EH (cell line): ENCODE measurements at regions not wholly inside any gene's neighbourhood (a gene's known extent, or its start where the extent isn't known, plus 50 kb on each side); places are given as distances from the start of the nearest gene placed in this dataset.

Experiments
- DNase-seq: peaks from one replicate; pipeline ENCODE4 v3.0.0-alpha.2; 2015; ENCODE audit warnings: low read depth

DNA sequence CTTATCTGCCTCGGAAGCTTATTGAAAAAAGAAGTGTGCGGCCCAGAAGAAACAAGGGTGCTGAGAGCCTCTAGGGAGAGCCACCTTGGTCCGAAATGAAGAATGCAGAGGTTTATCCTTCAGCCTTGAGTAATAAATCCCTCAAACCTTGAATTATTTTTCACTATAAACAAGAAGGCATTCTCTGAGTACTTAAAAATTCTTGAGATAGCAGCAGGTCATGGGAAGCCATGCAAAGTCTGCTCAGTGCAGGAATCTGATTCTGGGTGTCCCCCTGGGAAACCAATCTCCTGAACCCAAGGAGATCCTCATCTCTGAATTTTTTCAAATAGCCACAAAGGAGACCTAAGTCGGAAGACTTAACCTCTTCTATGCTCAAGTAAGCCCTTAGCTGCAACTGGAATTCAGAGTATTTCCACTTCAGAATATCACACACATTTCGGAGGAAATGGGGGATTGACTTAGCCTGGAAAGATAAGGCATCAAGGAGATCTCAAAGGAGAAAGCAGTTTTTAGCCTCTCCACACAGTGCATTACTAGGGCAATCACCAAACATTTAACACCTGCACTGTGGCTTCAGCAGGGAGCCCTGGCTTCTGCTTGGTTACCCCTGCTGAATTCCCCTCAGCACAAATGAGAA is 365.0 kb downstream of the ETS1 start:
- DNase-seq, result peak; percentile 35

DNA sequence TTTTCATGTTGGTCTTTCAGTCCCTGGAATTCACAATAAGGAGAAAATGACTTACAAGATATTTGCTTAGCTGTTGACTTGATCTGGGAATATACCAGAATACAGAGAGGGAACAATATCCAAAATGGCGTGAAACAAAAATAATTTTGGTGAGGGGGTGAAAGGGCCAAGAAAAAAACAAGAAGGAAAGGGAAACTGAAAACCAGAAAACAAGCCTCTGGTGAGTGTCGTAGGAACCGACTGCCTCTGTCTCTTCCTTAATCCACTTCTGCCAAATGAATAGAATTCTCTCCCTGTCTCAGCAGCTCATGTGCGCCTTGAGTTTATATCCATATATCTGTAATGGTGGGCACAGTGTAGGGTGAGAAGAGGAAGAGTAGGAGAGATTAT is 367.6 kb downstream of the ETS1 start:
- DNase-seq, result no peak

DNA sequence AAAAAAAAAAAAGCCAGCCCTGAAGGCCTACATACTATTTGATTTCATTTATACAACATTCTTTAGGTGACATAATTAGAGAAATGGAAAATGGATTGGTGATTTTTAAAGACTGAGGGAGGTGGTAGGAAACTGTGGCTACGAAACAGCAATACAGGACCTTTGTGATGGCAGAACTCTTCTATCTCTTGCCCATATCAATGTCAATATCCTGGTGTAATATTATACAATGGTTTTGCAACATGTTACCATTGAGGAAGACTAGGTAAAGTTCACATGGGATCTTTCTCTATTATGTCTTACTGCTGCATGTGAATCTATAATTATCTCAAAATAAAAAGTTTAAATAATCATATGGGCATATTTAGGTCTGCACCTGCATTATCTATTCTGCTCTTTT is 371.2 kb downstream of the ETS1 start:
- DNase-seq, result no peak

DNA sequence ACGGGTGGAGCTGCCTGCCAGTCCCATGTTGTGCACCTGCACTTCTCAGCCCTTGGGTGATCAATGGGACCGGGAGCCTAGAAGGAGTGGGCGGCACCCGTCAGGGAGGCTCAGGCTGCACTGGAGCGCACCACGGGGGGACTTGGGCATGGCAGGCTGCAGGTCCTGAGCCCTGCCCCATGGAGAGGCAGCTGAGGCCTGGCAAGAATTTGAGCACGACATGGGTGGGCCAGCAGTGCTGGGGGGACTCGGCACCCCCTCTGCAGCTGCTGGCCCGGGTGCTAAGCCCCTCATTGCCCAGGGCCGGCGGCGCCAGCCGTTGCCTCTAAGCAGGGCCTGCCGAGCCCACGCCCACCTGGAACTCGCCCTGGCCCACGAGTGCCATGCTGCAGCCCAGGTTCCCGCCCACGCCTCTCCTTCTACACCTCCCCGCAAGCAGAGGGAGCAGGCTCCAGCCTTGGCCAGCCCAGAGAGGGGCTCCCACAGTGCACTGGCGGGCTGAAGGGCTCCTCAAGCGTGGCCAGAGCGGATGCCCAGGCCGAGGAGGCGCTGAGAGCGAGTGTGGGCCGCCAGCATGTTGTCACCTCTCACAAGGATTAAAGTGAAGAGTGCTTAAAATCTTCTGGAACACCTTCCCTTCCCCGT is 372.0 kb downstream of the ETS1 start:
- no peak for DNase-seq

- DNase-seq, result no peak
These were observed 373.1 kb downstream of the ETS1 start for GRCh38 chr11:128214263-128214662.

DNA sequence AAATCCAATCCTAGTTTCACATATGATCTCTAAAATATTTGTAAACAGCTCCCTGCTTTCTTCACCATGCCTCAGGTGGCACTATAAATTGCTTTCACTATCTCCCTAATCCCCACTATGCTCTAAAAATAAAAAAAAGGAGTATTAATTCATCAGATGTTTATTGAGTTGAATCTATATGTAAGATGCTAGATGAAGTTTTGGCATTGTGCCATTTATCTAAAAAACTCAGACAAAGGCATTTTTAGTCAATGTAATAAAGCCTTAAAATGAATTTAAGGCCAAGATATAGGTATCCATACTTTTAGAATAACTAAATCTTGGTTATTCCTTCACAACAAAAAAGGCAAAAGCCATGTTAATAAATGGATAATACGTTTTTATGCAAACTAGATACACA is 373.9 kb downstream of the ETS1 start:
- no peak for DNase-seq

DNA sequence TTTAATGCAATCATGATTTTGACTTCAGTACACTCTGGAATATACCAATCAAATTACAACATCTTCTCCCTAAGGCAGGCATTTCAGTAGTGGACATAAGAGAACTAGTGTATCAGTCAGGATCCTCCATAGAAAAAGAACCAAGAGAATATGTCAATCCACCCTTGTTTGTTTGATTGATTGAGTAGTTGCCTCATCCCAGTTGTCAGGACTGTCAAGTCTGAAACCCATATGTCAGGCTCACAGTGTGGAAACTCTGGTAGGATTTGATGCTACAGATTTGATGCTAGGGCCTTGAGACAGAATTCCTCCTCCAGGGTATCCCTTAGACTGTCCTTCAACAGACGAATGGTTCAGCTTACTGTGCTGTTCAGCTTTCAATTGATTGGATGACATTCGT is 375.0 kb downstream of the ETS1 start:
- no peak for DNase-seq

GRCh38 chr11:128210148-128210940 is 377.0 kb downstream of the ETS1 start:
- peak; percentile 94 for DNase-seq

DNA sequence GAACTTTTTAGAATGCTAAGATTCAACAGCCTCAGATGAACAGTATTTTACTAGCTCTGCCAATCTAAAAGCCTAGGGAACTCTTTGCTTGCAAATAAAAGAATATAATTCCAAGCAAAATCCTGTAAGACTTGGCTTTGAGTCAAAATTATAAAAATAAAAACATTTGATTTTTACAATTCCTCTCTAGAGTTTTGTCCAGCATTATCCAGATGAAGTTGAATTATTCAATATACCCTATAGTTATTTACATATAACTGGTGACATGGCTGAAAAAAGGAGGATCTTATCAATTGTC is 378.3 kb downstream of the ETS1 start:
- no peak for DNase-seq

DNA sequence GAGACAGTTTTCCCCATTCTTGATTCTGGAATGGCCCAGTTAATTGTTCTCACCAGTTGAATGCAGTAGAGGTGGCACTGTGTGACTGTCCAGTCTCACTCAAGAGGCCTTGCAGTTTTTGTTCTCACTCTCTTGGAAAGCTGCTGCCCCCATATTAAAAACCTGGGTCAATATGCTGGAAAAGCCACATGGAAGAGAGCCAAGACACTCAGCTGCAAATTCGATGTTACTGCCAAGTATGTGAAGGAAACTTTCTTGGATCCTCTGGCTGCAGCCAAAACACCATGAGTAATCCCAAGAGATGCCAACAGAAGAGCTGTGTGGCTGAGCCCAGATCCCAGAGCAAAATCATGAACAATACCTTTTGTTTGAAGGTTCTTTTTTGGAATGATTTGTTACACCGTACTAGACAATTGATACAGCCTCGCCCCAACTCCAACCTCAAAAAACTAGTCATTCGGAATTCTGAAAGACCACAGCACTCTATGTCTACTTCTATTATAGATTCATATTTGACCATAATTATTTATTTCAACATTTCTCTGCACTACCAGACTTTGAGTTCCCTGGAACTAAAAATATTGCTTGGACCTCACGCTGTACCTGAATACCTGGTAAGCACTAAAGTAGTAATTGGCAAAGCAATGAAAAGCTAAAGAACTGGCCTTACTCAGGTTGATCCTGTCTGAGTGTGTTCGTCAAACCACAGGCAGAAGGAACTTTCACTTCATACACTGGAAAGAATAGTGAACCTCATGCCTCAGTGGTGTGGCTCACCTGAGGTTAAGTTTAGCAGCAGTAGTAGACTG is 378.8 kb downstream of the ETS1 start:
- peak; percentile 93 for DNase-seq

DNA sequence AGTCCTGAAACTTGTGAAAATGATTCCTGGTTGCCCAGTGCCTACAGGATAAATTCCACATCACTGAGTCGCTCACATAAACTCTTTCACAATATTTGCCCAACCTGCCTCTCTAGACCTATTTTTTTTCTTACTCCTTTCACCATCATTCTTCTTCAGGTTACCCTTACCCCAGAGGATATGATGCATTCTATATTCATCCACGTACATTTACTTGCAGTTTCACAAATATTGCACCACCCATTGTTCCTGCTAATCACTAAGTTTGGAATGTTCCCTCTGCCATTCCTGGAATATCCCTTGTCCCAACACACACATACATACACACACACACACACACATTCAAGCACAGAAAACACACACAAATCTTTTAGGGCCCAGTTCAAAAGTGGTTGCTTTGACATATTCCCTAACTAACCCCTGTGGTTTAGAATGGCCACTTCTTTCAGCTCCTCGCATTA is 379.5 kb downstream of the ETS1 start:
- peak; percentile 84 for DNase-seq

GRCh38 chr11:128206461-128206860 is 380.9 kb downstream of the ETS1 start:
- DNase-seq, result no peak

DNA sequence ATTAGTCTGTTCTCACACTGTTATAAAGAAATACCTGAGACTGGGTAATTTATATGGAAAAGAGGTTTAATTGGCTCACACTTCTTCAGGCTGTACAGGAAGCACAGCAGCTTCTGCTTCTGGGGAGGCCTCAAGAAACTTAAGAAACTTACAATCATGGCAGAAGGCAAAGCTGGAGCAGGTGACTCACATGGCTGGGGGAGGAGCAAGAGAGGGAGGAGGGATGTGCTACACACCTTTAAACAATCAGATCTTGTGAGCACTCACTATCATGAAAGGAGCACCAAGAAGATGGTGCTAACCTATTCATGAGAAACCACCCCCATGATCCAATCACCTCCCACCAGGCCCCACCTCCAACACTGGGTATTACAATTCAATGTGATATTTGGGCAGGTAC is 381.6 kb downstream of the ETS1 start:
- DNase-seq, result no peak

DNA sequence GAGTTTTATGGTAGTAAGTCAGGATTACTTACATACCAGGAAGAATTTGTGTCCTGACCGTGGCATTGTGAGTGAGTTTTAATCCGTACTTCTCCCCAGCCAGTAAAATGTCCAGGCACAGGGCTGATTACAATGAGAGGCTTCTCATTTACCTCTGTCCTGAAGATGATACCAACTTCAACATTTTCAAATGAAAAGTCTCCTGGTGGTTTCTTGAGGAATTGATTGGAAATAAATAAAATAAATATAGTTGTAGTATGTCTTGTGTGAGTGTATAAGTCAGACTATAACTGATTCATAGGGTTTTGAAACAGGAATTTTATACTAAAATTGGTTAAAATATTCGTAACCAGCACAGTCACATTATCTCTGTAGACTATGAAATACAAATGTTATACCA is 382.5 kb downstream of the ETS1 start:
- no peak for DNase-seq

GRCh38 chr11:128201801-128202200 is 385.6 kb downstream of the ETS1 start:
- DNase-seq, result no peak

DNA sequence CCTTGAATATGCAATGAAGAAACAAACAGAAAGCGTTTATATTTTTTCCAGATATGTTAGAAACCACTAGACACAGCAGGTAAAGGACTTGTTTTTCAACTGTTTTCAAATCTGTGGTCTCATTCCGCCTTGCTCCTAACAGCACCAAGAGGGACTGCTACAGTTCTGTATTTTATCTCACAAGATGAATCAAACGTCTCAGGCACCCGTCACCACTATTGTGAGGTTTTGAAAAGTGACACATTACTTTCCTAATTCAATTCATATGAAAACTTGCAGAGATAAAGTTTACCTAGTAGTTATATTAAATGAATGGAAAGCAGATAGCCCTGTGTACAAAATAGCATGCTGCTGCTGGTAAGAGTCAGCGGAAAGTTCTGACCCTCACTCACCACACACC is 386.3 kb downstream of the ETS1 start:
- DNase-seq, result no peak

DNA sequence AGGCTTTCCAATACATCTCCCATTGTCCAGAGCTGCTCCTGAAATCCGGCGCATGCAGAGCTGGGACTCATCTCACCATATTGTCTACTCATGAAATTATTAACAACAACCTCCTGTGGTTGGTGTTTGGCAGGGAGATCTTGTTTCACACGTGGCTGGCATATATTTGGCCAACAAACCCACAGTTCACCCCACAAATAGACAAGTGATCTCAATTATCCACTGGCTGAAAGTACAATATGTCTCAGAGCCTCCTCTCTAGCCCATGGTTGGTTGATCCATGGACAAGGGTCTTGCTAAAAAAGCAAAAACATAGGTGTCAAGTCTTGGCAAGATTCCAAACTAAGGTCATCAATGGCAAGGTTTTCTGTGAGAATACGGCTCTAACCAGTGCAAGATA is 386.9 kb downstream of the ETS1 start:
- no peak for DNase-seq

DNA sequence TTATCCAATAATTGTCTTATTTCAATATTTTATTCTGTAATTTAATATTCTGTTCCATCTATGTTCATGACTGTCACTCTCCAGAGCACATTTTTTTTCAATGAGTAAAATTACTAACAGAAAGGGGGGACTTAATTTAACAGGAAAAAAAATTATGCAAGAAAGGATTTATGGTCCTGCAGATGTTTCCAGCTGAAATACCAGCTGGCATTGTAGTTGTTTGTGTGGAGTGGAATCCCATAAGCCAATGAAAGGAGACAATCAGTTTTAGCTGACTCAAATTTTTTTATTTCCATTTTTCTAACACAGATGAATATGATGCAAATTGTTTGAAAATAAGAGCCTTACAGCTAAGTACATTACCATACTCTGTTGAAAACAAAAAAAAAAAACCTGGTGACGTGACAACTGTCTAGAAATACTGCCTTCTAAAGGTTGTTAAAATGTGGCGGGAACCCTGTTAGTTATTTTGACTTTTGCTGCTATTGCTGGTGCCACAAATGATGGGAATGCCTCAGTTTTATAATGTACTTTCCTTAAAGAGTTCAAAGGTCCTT is 389.1 kb downstream of the ETS1 start:
- no peak for DNase-seq

DNA sequence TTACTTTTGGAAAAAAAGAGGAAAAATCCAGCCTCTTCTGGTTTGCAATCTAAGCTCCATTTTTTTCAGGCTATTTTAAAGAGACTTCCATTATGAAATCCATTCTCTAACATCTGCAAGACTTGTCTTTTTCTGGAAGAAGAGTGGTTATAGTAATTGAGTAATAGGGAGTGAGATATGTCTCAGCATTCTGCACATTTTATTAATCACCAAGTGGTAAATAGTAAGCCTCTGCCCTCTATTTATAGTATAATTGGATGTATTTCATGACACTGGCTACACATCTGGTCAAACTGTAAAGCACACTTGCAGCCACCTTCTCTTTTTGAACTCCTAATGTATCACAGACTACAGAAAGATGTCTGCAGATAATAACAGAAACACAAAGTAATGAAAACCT is 391.1 kb downstream of the ETS1 start:
- DNase-seq, result peak; percentile 13

GRCh38 chr11:128195756-128196155 is 391.6 kb downstream of the ETS1 start:
- no peak for DNase-seq

DNA sequence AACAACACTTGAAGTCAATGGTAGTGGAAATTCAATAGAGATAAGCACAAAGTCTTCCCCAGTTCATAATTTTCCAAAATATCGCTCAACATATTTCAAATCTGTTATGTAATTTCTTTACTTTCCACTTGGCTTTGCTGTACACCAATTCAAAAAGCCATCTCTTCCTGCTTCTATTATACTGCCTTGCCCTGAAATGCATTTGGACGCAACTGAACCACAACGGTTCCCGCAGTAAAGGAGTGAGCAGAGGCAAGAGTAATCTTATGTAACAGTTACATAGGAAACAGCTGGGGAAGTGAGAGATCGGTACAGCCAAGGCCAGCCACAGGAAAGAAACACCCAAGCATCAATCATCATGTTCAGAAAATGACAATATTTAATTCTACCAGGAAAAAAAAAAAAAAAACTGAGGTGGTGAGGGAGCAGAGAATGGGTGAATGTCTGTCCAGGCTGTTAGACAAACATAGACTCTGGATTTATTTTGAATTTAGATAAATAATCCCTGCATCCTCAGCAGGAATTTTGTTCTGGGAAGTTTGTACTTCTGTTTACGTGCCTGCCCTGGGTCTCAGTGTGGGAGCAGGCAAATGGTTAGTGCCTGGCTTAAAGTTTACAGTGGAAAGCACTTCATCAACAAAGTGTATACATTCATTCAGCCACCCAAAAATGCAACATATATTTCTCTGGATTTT is 392.2 kb downstream of the ETS1 start:
- DNase-seq, result no peak

GRCh38 chr11:128194216-128194615 is 393.1 kb downstream of the ETS1 start:
- DNase-seq, result no peak
